DOHH2 (cell line): ENCODE measurements at regions not wholly inside any gene's neighbourhood (a gene's known extent, or its start where the extent isn't known, plus 50 kb on each side); places are given as distances from the start of the nearest gene placed in this dataset.

ENCODE experiments used
- H3F3A ChIP-seq: fragments of 200-600 bp; sonication (generic), shearing (Covaris generic); 2 replicates; pipeline ENCODE4 v1.6.0; 2016; ENCODE audit warnings: antibody characterized with exemption, mild to moderate bottlenecking; ENCODE audit not compliant: control insufficient read depth, insufficient read depth
- H3K27ac ChIP-seq: fragments of 200-600 bp; sonication (generic); 2 replicates; pipeline ENCODE4 v1.5.1; 2014; ENCODE audit warnings: low read depth, mild to moderate bottlenecking, low read length, moderate library complexity
- H3K27me3 ChIP-seq: fragments of 200-600 bp; sonication (generic); 2 replicates; pipeline ENCODE4 v1.6.1; 2014; ENCODE audit warnings: mild to moderate bottlenecking, low read length, mixed read lengths; ENCODE audit not compliant: control insufficient read depth
- H3K36me3 ChIP-seq: fragments of 200-600 bp; sonication (generic); 2 replicates; pipeline ENCODE4 v1.6.1; 2014; ENCODE audit warnings: mild to moderate bottlenecking, low read length, moderate library complexity, mixed read lengths; ENCODE audit not compliant: control insufficient read depth
- H3K4me1 ChIP-seq: fragments of 200-600 bp; sonication (generic); 2 replicates; pipeline ENCODE4 v1.6.1; 2014; ENCODE audit warnings: mild to moderate bottlenecking, low read length, mixed read lengths; ENCODE audit not compliant: control insufficient read depth
- H3K4me2 ChIP-seq: fragments of 200-600 bp; sonication (generic); 2 replicates; pipeline ENCODE4 v1.6.0; 2014; ENCODE audit warnings: mild to moderate bottlenecking, low read length, moderate library complexity
- H3K4me3 ChIP-seq: fragments of 200-600 bp; sonication (generic); 2 replicates; pipeline ENCODE4 v1.5.1; 2014; ENCODE audit warnings: mild to moderate bottlenecking, low read length, mixed read lengths
- H3K79me2 ChIP-seq: fragments of 200-600 bp; sonication (generic); 2 replicates; pipeline ENCODE4 v1.6.1; 2014; ENCODE audit warnings: mild to moderate bottlenecking, low read length, mixed read lengths; ENCODE audit not compliant: control insufficient read depth
- H3K9me2 ChIP-seq: fragments of 200-600 bp; sonication (generic); replicated peaks from 2 replicates; pipeline ENCODE4 v1.6.1; 2014; ENCODE audit warnings: mild to moderate bottlenecking, low read length, mixed read lengths; ENCODE audit not compliant: control insufficient read depth
- H3K9me3 ChIP-seq: fragments of 200-600 bp; sonication (generic); 2 replicates; pipeline ENCODE4 v1.6.1; 2014; ENCODE audit warnings: antibody characterized with exemption, low read length, mixed read lengths; ENCODE audit not compliant: control insufficient read depth, insufficient read depth
- H4K20me1 ChIP-seq: fragments of 200-600 bp; sonication (generic); 2 replicates; pipeline ENCODE4 v1.6.0; 2014; ENCODE audit warnings: low read depth, mild to moderate bottlenecking, antibody characterized with exemption, low read length, moderate library complexity; ENCODE audit not compliant: control insufficient read depth, insufficient read depth
- CTCF ChIP-seq: fragments of 200-600 bp; sonication (generic); IDR thresholded peaks from one replicate; pipeline ENCODE4 v1.5.1; 2014; ENCODE audit warnings: antibody characterized with exemption, mild to moderate bottlenecking, low read depth, low read length; ENCODE audit not compliant: poor library complexity, severe bottlenecking
- EZH2phosphoT487 ChIP-seq: fragments of 200-600 bp; sonication (generic); IDR thresholded peaks from 2 replicates; pipeline ENCODE4 v1.6.1; 2017; ENCODE audit warnings: borderline replicate concordance, mild to moderate bottlenecking, antibody characterized with exemption, low read length, moderate library complexity, mixed read lengths

GRCh38 chr12:84361651-84362551, 550.7 kb downstream of the SLC6A15 start:
- no peak for TF ChIP-seq EZH2phosphoT487
- TF ChIP-seq CTCF: no peak
- no peaks in the 10 kb centered on the region for H3K36me3 ChIP-seq

DNA sequence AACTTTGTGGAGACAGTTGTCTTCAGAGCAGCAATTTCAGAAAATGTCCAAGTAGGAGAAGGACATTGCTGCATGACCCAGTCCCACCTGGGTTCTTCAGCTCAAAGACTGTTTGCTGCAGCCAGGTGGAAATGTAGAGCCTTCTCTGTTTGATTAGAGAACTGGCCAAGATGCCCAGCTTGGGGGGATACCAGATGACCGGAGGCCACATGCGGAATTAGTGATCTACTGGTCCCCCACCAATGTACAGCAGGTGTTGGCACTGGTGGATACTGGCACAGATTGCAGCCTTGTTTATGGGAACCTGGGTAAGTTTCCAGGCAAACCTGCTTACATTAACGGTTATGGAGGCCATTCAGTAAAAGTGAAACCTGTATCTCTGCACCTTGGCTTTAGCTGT, 555.3 kb downstream of the SLC6A15 start:
- no peak overlapping the region for H3K4me2 ChIP-seq
- no peaks in the 10 kb centered on the region for H3K4me1 ChIP-seq
- no peaks in the 10 kb centered on the region for H3K36me3 ChIP-seq
- H3K27ac ChIP-seq: no peak overlapping the region
- TF ChIP-seq EZH2phosphoT487 (no peak), CTCF (no peak)
- H3K9me2 ChIP-seq: no peaks in the 10 kb centered on the region
- no peaks in the 10 kb centered on the region for H3F3A ChIP-seq
- H3K79me2 ChIP-seq: no peaks in the 10 kb centered on the region
- H3K9me3 ChIP-seq: no peaks in the 10 kb centered on the region
- no peak overlapping the region for H3K4me3 ChIP-seq
- no peaks in the 10 kb centered on the region for H4K20me1 ChIP-seq
- H3K27me3 ChIP-seq: no peaks in the 10 kb centered on the region

More at GRCh38 chr12:84361651-84362551, 550.7 kb downstream of the SLC6A15 start:
- no peaks in the 10 kb centered on the region for H4K20me1 ChIP-seq
- no peaks in the 10 kb centered on the region for H3K4me1 ChIP-seq
- H3F3A ChIP-seq: no peaks in the 10 kb centered on the region
- H3K9me3 ChIP-seq: no peaks in the 10 kb centered on the region
- H3K4me3 ChIP-seq: no peak overlapping the region
- no peak overlapping the region for H3K27ac ChIP-seq
- no peaks in the 10 kb centered on the region for H3K27me3 ChIP-seq
- H3K4me2 ChIP-seq: no peak overlapping the region
- no peaks in the 10 kb centered on the region for H3K9me2 ChIP-seq
- H3K79me2 ChIP-seq: no peaks in the 10 kb centered on the region

- Histone ChIP-seq H3K27me3 (no peaks in the 10 kb centered on the region), H3K36me3 (no peaks in the 10 kb centered on the region), H3K27ac (no peak overlapping the region), H3K9me3 (no peaks in the 10 kb centered on the region), H3K79me2 (no peaks in the 10 kb centered on the region), H3K9me2 (no peaks in the 10 kb centered on the region), H3F3A (no peaks in the 10 kb centered on the region), H4K20me1 (no peaks in the 10 kb centered on the region), H3K4me2 (no peak overlapping the region), H3K4me1 (no peaks in the 10 kb centered on the region), H3K4me3 (no peak overlapping the region)
- TF ChIP-seq CTCF: no peak
- no peak for TF ChIP-seq EZH2phosphoT487
These were observed 556.4 kb downstream of the SLC6A15 start for GRCh38 chr12:84356224-84356623.
